Vagina (tissue), 2 donors: ENCODE measurements at regions not wholly inside any gene's neighbourhood (a gene's known extent, or its start where the extent isn't known, plus 50 kb on each side); places are given as distances from the start of the nearest gene placed in this dataset.

ENCODE experiments used
- POLR2A ChIP-seq, 2 donors: fragments of 450-650 bp; IDR thresholded peaks; one replicate each; pipeline ENCODE4 v1.6.1; 2017; ENCODE audit warnings: antibody characterized with exemption in 2 of 2, mild to moderate bottlenecking in 2 of 2, moderate library complexity in 2 of 2
- TF ChIP-seq, protein P1 (sequence below), 3 experiments: fragments of 450-650 bp in 2 of 3; fragments of 200-600 bp in 1 of 3; sonication (generic) in 1 of 3; IDR thresholded peaks; one replicate each; pipeline ENCODE4 v1.5.1; 2017 to 2019; ENCODE audit warnings: antibody characterized with exemption in 3 of 3, mild to moderate bottlenecking in 2 of 3, moderate library complexity in 2 of 3

DNA sequence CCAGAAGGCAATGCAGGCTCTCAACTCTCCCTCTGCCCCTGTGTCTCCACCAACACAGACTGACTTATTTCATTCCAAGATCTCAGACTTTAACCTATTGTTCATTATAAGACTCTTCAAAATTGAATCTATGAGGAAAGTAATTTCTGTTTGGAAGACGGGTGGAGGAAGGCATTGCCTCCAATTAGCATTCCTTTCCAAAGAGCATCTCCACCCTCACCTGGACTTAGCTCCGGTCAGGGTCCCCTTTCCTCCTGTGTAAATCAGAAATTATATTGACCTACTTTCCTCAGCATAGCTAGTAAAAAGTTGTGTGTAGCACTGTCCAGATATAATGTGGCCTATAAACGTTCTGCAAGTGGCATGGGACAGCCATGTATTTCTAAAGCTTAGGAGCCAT, 230.4 kb upstream of the ACVR2A start:
- no peak for TF ChIP-seq POLR2A (IDR thresholded peaks at IDR 0.05)
- TF ChIP-seq, protein P1, sequence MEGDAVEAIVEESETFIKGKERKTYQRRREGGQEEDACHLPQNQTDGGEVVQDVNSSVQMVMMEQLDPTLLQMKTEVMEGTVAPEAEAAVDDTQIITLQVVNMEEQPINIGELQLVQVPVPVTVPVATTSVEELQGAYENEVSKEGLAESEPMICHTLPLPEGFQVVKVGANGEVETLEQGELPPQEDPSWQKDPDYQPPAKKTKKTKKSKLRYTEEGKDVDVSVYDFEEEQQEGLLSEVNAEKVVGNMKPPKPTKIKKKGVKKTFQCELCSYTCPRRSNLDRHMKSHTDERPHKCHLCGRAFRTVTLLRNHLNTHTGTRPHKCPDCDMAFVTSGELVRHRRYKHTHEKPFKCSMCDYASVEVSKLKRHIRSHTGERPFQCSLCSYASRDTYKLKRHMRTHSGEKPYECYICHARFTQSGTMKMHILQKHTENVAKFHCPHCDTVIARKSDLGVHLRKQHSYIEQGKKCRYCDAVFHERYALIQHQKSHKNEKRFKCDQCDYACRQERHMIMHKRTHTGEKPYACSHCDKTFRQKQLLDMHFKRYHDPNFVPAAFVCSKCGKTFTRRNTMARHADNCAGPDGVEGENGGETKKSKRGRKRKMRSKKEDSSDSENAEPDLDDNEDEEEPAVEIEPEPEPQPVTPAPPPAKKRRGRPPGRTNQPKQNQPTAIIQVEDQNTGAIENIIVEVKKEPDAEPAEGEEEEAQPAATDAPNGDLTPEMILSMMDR (IDR thresholded peaks at IDR 0.05): no peak
